Parathyroid adenoma (tissue), 2 donors: ENCODE measurements at regions not wholly inside any gene's neighbourhood (a gene's known extent, or its start where the extent isn't known, plus 50 kb on each side); places are given as distances from the start of the nearest gene placed in this dataset.

Experiments
- H2AFZ ChIP-seq: fragments of 300-600 bp; sonication (generic); one replicate; pipeline ENCODE4 v1.7.0; 2017; ENCODE audit warnings: antibody characterized with exemption, mild to moderate bottlenecking
- H3K27ac ChIP-seq: fragments of 300-600 bp; sonication (generic); one replicate; pipeline ENCODE4 v1.7.0; 2017
- H3K27me3 ChIP-seq: fragments of 300-600 bp; sonication (generic); one replicate; pipeline ENCODE4 v1.7.0; 2017; ENCODE audit warnings: low read length; ENCODE audit not compliant: control insufficient read depth, insufficient read depth
- H3K36me3 ChIP-seq: fragments of 300-600 bp; sonication (generic); one replicate; pipeline ENCODE4 v1.7.0; 2017; ENCODE audit warnings: low read length; ENCODE audit not compliant: control insufficient read depth, insufficient read depth
- H3K4me1 ChIP-seq: fragments of 300-600 bp; sonication (generic); one replicate; pipeline ENCODE4 v1.7.0; 2017; ENCODE audit warnings: control low read depth
- H3K4me2 ChIP-seq: fragments of 300-600 bp; sonication (generic); one replicate; pipeline ENCODE4 v1.7.0; 2017; ENCODE audit warnings: low read length
- H3K4me3 ChIP-seq: fragments of 300-600 bp; sonication (generic); one replicate; pipeline ENCODE4 v1.7.0; 2017; ENCODE audit warnings: low read depth, low read length
- H3K79me2 ChIP-seq: fragments of 300-600 bp; sonication (generic); one replicate; pipeline ENCODE4 v1.7.0; 2017; ENCODE audit warnings: control low read depth
- H3K9ac ChIP-seq: fragments of 300-600 bp; sonication (generic); one replicate; pipeline ENCODE4 v1.7.0; 2017; ENCODE audit warnings: mild to moderate bottlenecking
- H3K9me3 ChIP-seq: fragments of 300-600 bp; sonication (generic); one replicate; pipeline ENCODE4 v1.7.0; 2017; ENCODE audit warnings: low read length; ENCODE audit not compliant: control insufficient read depth
- CTCF ChIP-seq: fragments of 300-600 bp; sonication (generic); IDR thresholded peaks from one replicate; pipeline ENCODE4 v1.7.0; 2017; ENCODE audit warnings: antibody characterized with exemption, mild to moderate bottlenecking
- donor health status: primary hyperparathyroidism.

GRCh38 chr14:94971750-94972149 lies 185.6 kb downstream of the DICER1 start:
- H3K4me3 ChIP-seq, result no peak overlapping the region
- TF ChIP-seq CTCF, result no peak
- no peak overlapping the region for H3K9ac ChIP-seq
- no peak overlapping the region for H3K4me2 ChIP-seq
- H3K79me2 ChIP-seq, result no peaks in the 10 kb centered on the region
- H2AFZ ChIP-seq, result no peak overlapping the region
- no peaks in the 10 kb centered on the region for H3K4me1 ChIP-seq
- H3K9me3 ChIP-seq, result no peaks in the 10 kb centered on the region
- H3K27ac ChIP-seq, result no peak overlapping the region
- H3K36me3 ChIP-seq, result no peaks in the 10 kb centered on the region
- H3K27me3 ChIP-seq, result no peaks in the 10 kb centered on the region

GRCh38 chr14:94970941-94971730 lies 186.2 kb downstream of the DICER1 start:
- no peak for TF ChIP-seq CTCF
- no peaks in the 10 kb centered on the region for H3K36me3 ChIP-seq
- no peaks in the 10 kb centered on the region for H3K4me1 ChIP-seq
- no peak overlapping the region for H2AFZ ChIP-seq
- no peak overlapping the region for H3K27ac ChIP-seq
- H3K9ac ChIP-seq, result no peak overlapping the region
- H3K79me2 ChIP-seq, result no peaks in the 10 kb centered on the region
- no peaks in the 10 kb centered on the region for H3K9me3 ChIP-seq
- no peaks in the 10 kb centered on the region for H3K27me3 ChIP-seq
- no peak overlapping the region for H3K4me2 ChIP-seq
- no peak overlapping the region for H3K4me3 ChIP-seq

GRCh38 chr14:94969766-94970165 lies 187.6 kb downstream of the DICER1 start:
- TF ChIP-seq CTCF, result no peak
- H3K9me3 ChIP-seq, result no peaks in the 10 kb centered on the region
- H3K4me3 ChIP-seq, result no peak overlapping the region
- H3K27me3 ChIP-seq, result no peaks in the 10 kb centered on the region
- H3K36me3 ChIP-seq, result no peaks in the 10 kb centered on the region
- H3K27ac ChIP-seq, result no peak overlapping the region
- H3K9ac ChIP-seq, result no peak overlapping the region
- H3K4me2 ChIP-seq, result no peak overlapping the region
- no peaks in the 10 kb centered on the region for H3K79me2 ChIP-seq
- H3K4me1 ChIP-seq, result no peaks in the 10 kb centered on the region
- no peak overlapping the region for H2AFZ ChIP-seq

GRCh38 chr14:94966868-94967267 lies 190.5 kb downstream of the DICER1 start:
- no peak for TF ChIP-seq CTCF
- no peak overlapping the region for H3K9ac ChIP-seq
- no peaks in the 10 kb centered on the region for H3K4me1 ChIP-seq
- no peaks in the 10 kb centered on the region for H3K79me2 ChIP-seq
- H3K36me3 ChIP-seq, result no peaks in the 10 kb centered on the region
- H3K4me3 ChIP-seq, result no peak overlapping the region
- H3K27ac ChIP-seq, result no peak overlapping the region
- no peaks in the 10 kb centered on the region for H3K9me3 ChIP-seq
- H2AFZ ChIP-seq, result no peak overlapping the region
- H3K4me2 ChIP-seq, result no peak overlapping the region
- peaks cover 3% of the 10 kb centered on the region for H3K27me3 ChIP-seq

- no peak overlapping the region for H3K27ac ChIP-seq
- peaks cover 3% of the 10 kb centered on the region for H3K27me3 ChIP-seq
- TF ChIP-seq CTCF, result no peak
- no peak overlapping the region for H3K4me2 ChIP-seq
- H3K9ac ChIP-seq, result no peak overlapping the region
- no peaks in the 10 kb centered on the region for H3K79me2 ChIP-seq
- no peak overlapping the region for H3K4me3 ChIP-seq
- no peak overlapping the region for H2AFZ ChIP-seq
- H3K36me3 ChIP-seq, result no peaks in the 10 kb centered on the region
- no peaks in the 10 kb centered on the region for H3K4me1 ChIP-seq
- H3K9me3 ChIP-seq, result no peaks in the 10 kb centered on the region
Observed at GRCh38 chr14:94966344-94966743, 191.0 kb downstream of the DICER1 start.
